Mucosa of descending colon (tissue), 3 donors: ENCODE measurements at regions not wholly inside any gene's neighbourhood (a gene's known extent, or its start where the extent isn't known, plus 50 kb on each side); places are given as distances from the start of the nearest gene placed in this dataset.

ENCODE experiments used
- ATAC-seq: fragments of 200-7000 bp; cut with Tn5 transposase; one replicate; pipeline ENCODE4 v1.9.1; 2020; ENCODE audit warnings: mild to moderate bottlenecking, moderate library complexity
- DNase-seq, 3 donors: peaks; one replicate each; pipeline ENCODE4 v3.0.0-alpha.2; 2020
- H3K36me3 ChIP-seq: fragments of 200-600 bp; one replicate; pipeline ENCODE4 v1.8.0; 2021; ENCODE audit warnings: low read depth, mild to moderate bottlenecking
- H3K4me1 ChIP-seq: fragments of 200-600 bp; one replicate; pipeline ENCODE4 v1.8.0; 2021; ENCODE audit warnings: low read depth, mild to moderate bottlenecking
- H3K4me3 ChIP-seq: fragments of 200-600 bp; one replicate; pipeline ENCODE4 v1.8.0; 2021; ENCODE audit warnings: mild to moderate bottlenecking
- H3K9me3 ChIP-seq: fragments of 200-600 bp; one replicate; pipeline ENCODE4 v1.8.0; 2021; ENCODE audit warnings: mild to moderate bottlenecking
- CTCF ChIP-seq: fragments of 200-600 bp; IDR thresholded peaks from one replicate; pipeline ENCODE4 v1.8.0; 2022; ENCODE audit warnings: antibody characterized with exemption, mild to moderate bottlenecking
- intact Hi-C, 2 donors: fragments of 100-400 bp; cut with DNase I in 1 of 2; cut with micrococcal nuclease in 1 of 2; formaldehyde crosslinking; loops; one replicate each; pipeline versions ENCODE4 v1.11.0 to v1.11.1; 2022; cut with DNase I, micrococcal nuclease
- donor health status: DM: no; HTN: no; CAD: no; lungs with moderate emphysema.
- donor health status: DM: no; HTN: no; CAD: no.
- donor health status: DM: no; HTN: yes; CAD: no.

DNA sequence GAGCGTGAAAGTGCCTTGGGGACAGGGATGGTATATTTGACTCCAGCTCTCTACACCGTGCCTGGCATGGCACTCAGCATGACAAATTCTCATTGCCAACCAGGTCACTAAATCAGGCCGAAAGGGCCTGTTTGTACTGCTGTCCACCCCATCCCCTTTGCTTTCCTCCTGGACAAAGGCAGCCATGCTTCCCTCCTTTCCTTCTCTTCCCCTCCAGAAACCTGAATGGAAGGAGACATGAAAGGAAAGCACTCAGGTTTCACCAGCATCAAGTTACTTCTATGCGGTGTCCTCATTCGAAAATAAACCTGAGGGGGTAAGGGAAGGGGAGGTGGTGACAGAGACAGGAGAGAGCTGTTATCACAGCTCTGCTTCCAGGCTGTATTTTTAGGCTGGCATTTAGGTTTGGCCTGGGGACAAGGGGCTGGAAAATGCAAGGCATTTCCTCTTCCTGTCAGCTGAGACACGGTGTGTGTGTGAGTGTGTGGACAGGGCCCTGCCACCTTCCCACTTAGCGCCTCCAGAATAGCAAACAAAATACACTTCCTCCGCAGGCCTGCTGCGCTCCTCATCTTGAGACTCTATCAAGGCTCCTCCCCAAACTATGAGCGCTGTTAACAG is 79.9 kb upstream of the COL13A1 start:
- H3K4me1 ChIP-seq = no peaks in the 10 kb centered on the region
- H3K36me3 ChIP-seq = no peaks in the 10 kb centered on the region
- no peak for TF ChIP-seq CTCF
- no peaks in the 10 kb centered on the region for H3K9me3 ChIP-seq
- DNase-seq (peak in 1 of 3 donors; percentile 23), ATAC-seq (no peak)
- H3K4me3 ChIP-seq = no peak overlapping the region
- intact Hi-C loops = no loop called here

DNA sequence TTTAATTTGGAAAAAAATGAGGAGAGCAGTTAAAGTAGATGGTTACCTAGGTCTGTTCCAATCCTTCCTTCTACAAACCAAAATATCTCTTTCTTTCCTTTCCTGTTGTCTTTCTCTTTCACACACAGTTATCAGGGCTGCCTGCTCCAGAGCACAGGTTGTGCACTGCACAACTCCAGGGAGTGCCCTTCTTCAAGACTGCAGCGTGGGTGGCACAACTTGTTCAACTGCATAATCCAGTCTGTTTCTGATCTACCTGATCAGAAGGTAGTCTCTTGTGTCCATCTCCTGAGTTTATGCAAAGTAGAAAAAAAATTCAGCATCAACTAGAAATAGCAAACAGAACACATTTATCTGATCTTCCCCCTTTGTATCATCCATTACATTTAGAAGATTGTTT is 78.1 kb upstream of the COL13A1 start:
- intact Hi-C loops = no loop called here
- no peaks in the 10 kb centered on the region for H3K4me1 ChIP-seq
- ATAC-seq (no peak), DNase-seq (no peak)
- no peaks in the 10 kb centered on the region for H3K36me3 ChIP-seq
- H3K9me3 ChIP-seq = no peaks in the 10 kb centered on the region
- no peak overlapping the region for H3K4me3 ChIP-seq
- no peak for TF ChIP-seq CTCF

GRCh38 chr10:69726850-69727249 is 74.9 kb upstream of the COL13A1 start:
- DNase-seq = no peak
- H3K4me3 ChIP-seq = no peak overlapping the region
- no peaks in the 10 kb centered on the region for H3K9me3 ChIP-seq
- ATAC-seq = no peak
- H3K36me3 ChIP-seq = no peaks in the 10 kb centered on the region
- intact Hi-C loops = no loop called here
- no peak for TF ChIP-seq CTCF
- H3K4me1 ChIP-seq = no peaks in the 10 kb centered on the region

GRCh38 chr10:69728335-69728870 is 73.3 kb upstream of the COL13A1 start:
- intact Hi-C loops = no loop called here
- H3K4me1 ChIP-seq = no peaks in the 10 kb centered on the region
- H3K4me3 ChIP-seq = no peak overlapping the region
- DNase-seq = no peak
- no peak for ATAC-seq
- H3K9me3 ChIP-seq = no peaks in the 10 kb centered on the region
- no peak for TF ChIP-seq CTCF
- no peaks in the 10 kb centered on the region for H3K36me3 ChIP-seq

GRCh38 chr10:69729326-69730048 is 72.2 kb upstream of the COL13A1 start:
- no peak for ATAC-seq
- intact Hi-C loops = no loop called here
- Histone ChIP-seq H3K9me3 (no peaks in the 10 kb centered on the region), H3K4me1 (peaks cover under 1% of the 10 kb centered on the region), H3K36me3 (no peaks in the 10 kb centered on the region), H3K4me3 (no peak overlapping the region)
- TF ChIP-seq CTCF = no peak
- no peak for DNase-seq
